Suppressor macrophage treated with lipopolysaccharide for 4 hours (primary cell): ENCODE measurements at regions not wholly inside any gene's neighbourhood (a gene's known extent, or its start where the extent isn't known, plus 50 kb on each side); places are given as distances from the start of the nearest gene placed in this dataset.
A peak's percentile ranks its signal among the peaks of the same experiment; 100 is the strongest.
"Not testable (repeated sequence)": the region's sequence is repeated elsewhere in the genome, so short reads cannot be mapped to it uniquely, and the experiment has no call there.

ENCODE experiments used
- DNase-seq: peaks from one replicate; pipeline ENCODE4 v3.0.0-alpha.2; 2020

DNA sequence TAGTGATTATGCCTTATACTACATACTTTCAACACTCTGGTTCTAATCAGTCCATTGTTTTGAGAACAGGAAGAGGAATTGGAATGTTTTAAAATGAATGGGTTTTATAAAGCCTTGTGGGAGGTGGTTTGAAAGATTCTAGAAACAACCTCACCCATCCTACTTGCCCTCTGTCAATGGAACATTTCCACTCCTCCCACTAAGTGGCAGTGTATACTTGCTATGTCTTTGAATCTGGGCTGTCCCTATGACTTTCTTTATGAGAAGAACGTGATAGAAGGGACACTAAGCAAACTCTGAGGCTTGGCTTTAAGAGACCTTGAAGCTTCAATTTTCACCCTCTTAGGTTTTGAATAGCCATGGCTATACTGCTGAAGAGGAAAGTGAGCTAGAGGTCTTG, 611.2 kb downstream of the PPP4R3C start:
- no peak for DNase-seq

DNA sequence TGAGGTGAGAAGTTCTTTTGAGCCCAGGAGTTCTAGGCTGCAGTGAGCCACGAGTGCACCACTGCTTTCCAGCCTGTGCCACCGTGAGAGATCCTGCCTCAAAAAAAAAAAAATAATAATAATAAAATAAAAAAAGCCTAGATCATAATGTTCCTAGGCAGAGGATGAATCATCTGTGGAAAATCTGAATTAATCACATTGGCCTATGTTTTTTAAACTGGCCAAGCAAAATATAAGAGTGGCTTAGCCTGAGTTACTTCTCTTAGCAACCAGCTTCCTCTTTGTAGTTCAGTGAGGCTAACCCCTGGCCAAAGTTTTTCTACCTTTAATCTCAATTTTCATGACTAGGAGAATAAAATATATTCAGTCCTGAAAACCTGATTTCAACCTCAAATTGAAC, 614.6 kb downstream of the PPP4R3C start:
- DNase-seq, result no peak

DNA sequence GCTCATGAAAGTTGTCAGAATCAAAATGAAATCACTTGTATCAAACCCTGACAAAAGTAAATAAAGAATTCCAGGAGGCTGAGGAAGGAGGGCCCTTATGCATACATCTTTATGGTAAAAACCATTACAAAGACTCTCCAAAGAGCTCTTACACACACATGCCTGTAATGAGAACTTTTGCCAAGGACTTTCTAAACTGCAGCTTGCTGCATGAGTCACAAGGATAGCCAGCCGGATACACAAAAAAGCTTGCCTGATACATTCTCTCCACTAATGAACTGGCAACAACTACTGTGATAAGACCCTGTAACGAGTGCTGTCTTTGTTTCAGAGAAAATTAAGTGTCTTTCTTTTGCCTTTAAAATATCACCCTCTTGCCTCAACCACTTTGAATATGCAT, 618.1 kb downstream of the PPP4R3C start:
- DNase-seq, result no peak

DNA sequence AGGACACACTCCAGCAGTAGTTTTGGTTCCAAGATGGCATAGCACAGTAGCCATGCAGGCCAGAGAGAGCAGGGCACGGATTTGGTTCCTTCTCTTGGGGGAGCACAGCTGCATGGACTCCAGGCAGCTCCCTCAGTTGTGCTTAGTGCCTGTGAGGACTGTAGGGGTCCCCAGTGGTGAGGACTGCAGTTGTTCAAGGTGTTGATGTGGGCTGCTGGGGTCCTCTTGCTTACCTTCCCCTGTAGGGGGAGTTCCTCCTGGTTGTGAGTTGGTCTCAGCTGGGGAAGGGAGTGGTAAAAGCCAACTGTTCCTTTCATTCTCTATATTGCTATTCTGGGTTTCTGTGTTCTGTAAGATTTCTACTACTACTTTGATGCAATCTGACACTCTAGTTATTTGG, 606.5 kb downstream of the MAGEB5 start:
- DNase-seq, result no peak

DNA sequence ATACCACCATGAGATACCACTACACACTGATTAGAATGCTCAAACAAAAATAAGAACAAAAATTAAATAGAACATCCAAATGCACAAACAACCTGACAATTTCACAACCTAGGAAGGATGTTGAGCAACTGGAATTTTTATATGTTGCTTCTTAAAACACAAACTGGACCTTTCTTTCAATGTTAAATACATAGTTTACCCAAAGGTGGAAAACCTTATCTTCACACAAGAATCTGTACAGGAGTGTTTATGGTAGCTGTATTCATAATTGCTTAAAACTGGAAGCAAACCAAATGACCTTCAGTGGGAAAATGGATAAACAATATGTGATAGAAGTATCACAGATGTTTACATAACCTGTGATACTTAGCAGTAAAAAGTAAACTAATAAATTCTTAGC, 573.8 kb downstream of the MAGEB5 start:
- no peak for DNase-seq

DNA sequence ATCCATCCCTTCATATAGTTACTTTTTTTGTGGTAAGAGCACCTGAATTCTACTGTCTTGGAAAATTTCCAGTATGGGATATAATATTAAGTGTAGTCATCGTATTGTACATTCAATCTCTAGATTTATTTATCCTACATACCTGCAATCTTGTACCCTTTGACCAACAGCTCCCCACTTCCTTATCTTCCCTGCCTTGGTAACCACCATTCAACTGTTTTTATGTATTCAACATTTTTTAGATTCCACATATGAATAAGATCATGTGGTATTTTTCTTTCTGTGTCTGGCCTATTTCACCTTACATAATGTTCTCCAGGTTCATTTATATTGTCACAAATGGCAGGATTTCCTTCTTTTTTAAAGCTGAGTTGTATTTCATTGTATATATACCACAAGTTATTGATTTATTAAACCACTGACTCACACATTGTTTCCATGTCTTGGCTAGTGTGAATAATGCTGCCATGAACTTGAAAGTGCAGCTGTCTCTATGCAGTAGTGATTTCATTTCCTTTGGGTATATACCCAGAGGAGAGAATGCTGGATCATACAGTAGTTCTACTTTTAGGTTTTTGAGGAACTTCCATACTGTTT, 572.5 kb downstream of the MAGEB5 start:
- DNase-seq, result no peak

DNA sequence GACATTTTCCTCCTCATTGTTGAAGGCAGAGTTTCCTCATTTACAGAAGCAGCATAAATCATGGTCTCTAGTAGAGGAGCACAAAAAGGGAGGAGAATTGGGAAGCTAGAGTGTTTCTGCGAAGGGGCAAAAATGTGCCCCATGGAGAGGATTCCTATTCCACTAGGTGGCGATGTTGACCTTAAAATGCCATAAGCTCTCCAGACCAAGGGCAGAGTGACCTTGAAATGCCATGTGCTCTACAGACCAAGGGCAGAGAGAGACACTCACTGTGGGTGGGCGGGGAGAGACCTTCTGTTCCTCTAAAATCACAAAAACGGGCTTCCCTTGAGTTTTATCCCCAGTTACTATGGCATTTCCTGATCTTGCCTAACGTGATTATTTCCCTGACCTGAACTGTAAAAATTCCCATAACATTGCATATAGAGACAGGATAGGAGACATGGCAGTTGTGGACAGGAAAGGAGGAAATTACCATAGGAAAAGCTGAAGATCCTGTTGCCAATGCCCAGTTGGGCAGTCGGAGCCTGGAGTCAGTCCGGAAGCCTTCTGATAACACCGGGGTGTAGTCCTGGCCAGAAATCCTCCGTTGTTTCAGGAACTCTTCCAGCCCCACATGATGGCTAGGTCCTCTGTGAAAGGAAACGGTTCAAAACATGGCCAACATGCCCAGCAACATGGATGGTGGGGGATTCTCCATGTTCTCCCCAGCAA, 567.7 kb downstream of the MAGEB5 start:
- DNase-seq, result peak; percentile 21

DNA sequence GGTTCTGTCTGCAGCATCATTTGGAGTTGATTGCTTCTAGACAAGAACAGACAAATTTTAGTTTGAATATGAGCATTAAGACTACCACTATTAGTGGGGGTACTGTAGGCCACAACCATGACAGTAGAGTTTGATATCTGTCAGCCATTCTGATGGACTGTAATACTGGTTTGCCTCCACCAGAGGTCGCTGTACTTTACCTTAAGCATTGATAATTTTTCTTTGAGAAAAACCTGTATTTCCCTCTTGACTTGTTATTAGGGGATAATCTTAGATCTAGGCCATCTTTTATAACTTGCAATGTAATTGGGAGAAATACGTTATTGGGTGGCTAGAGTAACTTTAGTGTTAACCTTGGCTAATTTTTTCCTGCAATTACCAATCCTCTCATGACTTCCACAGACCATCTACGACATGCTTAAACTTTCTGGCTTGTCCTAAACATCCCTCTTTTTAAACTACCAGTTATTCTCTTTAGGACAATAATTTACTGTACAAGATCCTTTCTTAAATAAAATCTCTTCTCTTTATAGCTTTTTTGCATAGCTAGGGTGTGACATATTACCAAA, 562.4 kb downstream of the MAGEB5 start:
- no peak for DNase-seq

DNA sequence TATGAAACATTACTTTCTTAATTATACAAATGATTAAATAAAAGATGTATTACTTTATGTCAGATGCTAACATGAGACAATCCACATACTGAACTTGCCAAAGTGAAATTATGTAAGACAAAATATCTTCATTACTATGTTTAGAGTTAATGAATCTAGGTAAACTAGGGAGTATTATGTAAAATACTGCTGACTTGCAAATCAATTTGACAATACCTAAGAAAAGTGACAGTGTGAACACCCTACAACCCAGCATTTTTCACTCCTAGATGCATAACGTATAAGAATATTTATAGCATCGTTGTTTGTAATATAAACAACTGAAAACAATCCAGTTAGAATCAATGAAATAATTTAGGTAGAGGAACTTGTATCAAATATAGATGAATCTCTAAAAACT, 546.3 kb downstream of the MAGEB5 start:
- no peak for DNase-seq

DNA sequence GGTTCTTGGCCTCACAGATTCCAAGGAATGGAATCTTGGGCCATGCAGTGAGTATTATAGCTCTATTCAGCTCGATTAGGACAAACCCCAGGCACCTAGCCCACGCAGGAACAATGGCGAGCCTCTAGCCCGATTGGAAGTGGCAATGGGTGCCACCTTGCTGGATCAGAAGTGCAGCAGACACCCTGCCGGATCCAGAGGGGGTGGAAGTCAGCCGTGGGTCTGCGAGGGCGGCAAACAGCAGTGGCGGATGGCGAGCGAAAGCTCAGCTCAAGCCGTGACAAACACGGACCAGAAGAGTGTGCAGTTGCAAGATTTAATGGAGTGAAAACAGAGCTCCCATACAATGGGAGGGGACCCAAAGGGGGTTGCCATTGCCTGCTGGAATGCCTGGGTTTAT, 539.8 kb downstream of the MAGEB5 start:
- not testable (repeated sequence) for DNase-seq

DNA sequence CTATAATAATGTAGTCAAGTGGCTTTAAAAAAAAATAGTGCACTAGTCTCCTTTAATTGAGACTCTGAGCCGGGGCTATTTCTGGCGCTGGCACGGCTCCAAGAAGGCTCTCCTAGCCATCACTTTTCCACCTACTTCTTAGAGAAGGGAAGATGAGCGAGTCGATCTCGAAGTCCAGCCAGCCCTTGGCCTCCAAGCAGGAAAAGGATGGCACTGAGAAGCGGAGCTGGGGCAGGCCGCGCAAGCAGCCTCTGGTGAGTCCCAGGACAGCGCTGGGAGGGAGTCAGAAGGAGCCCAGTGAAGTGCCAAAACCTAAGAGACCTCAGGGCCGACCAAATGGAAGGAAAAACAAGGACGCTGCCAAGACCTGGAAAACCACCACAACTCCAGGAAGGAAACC, 531.9 kb downstream of the MAGEB5 start:
- no peak for DNase-seq

DNA sequence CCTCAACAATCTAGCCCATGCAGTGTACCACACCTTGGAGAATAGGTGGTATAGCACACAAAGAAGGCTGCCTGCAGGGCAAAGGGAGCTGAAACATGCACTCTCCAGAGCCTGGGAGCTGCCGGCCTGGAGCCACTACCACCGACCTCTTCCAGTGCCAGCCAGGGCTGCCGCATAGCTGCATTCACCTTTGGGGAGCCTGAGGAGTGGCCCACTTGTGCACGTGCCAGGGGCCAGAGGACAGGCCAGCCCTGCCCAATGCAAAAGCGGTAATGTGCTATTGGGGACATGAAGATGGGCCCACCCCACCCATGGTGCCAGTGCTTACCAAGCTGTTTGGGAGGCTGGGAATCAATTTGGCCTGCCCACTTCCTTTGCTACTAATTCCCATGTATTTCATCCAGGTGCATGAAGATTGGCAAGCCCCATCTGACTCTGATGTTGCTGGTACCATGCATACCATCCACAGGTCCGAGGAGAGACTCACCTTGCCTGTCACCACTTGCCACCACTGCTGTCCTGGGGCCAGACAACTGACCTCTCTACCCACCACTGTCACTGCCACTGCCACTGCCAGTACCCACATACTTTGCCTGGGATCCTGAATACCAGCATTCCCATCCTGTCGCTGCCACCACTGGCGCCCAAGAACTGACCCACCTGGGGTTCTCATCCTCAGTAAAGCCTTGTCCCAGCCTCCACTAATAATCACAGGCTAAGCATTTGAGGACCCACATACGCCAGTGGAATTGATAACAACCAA, 506.9 kb downstream of the MAGEB5 start:
- DNase-seq, result no peak

DNA sequence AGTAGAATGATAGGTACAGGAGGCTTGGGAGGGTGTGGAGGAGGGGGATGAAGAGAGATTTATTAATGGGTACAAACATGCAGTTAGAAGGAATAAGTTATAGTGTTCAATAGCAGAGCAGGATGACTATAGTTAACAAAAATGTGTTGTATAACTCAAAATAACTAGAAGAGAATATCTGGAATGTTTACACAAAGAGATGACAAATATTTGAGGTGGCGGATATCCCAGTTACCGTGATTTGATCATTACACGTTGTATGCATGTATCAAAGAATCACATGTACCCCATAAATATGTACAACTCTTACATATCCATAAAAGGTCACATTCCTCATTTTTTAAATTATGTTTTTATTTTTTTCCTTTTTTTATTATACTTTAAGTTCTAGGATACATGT, 456.6 kb downstream of the MAGEB5 start:
- DNase-seq, result no peak

DNA sequence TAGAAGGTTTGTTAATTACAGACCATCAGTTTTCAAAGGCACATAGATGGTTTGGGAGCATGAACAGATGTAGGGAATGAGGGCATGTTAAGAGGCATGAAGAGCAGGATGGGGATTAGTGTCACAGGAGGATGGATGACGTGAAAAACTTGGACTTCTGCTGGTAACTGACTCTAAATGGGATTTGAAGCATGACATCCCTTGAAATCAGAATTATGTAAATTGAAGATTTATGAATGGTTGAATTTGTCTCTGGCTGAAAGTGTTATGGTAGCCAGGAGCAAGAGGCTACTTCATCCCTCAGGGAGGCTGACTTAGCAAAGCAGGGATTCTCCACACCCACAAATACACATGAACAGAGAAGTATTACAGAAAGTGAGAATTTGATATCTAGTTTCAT, 454.6 kb downstream of the MAGEB5 start:
- no peak for DNase-seq

DNA sequence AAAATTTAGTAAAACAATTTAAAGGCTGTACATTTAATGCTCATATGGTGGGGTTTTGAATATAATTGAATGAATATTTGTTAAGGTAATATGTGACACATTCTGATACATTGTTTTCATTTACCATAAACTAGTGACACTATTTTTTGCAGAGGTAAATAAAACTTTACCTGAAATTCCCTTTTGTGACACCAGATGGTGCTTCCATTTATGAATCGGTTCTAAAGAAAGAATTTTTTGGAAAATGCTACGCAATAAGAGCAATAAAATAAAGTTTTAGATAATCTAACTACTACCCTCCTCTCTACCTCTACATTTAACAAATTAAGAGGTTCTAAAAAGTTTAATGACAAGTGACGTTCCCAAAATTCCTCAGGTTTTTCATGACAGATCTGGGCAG, 448.9 kb downstream of the MAGEB5 start:
- no peak for DNase-seq

DNA sequence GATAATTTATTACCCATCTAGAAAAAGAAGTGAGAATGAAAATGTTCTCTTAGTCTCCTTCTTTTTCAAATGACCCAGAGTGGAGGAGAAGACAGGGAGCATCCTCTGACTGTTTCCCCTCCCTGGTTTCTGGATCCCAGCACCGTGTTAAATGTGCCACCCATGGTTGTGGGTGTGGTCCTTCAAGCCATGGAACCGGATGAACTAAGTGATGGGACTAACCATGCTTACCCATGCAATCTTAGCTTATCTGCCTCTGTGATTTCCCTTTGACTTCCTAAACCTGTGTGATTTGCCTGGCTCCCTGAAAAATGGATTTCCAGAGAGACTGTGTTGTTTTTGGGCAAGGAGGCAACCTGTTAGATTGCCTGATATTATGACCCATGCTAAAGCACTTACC, 437.1 kb downstream of the MAGEB5 start:
- no peak for DNase-seq

DNA sequence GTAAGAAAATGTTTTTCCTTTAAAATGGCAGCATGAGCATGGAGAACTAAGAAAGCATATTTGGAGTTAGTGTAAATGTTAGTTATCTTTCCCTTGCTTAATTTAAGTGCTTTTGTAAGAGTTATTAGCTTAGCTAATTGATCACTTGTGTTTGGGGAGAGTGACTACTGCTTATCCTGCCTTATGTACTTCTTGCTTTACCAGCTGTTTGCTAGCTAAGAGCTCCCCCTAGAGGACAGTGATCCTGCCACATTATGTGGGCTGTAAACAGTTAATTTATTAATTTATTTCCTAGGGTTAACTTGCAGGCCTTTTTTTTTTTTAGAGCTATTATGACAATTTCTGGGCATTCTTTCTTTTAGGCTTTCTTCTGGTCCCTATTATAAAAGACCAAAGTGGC, 435.8 kb downstream of the MAGEB5 start:
- DNase-seq, result no peak

DNA sequence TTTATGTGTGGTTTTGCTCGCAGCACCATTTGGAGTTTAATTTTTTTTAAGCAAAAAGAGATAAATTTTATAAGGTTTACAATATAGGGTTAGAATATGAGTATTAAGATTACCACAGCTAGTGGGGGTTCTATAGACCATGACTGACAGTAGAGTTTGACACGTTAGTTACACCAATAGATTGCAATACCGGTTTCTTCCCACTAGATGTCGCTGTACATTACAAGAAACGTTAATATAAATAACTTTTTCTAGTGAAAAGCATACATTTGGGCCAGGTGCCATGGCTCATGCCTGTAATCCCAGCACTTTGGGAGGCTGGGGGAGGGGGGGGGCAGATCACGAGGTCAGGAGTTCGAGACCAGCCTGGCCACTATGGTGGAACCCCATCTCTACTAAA, 433.6 kb downstream of the MAGEB5 start:
- DNase-seq, result peak; percentile 34

DNA sequence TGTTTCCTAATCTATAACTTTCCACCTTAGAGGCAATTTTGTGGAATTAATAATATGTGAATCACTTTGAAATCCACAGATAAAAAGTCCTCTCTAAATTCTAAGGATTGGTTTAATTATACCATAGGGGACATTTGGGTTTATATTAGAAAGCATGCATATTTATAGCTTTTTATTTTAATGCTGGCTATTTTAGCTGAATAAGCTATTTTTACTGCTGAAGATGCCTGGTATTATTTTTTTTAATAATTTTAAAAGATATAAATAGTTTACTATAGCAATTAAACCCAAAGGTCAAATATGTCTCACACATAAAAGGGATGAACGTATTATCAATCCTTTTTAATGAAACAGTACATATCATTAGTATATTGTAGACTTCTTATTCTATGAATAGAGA, 415.4 kb downstream of the MAGEB5 start:
- no peak for DNase-seq

DNA sequence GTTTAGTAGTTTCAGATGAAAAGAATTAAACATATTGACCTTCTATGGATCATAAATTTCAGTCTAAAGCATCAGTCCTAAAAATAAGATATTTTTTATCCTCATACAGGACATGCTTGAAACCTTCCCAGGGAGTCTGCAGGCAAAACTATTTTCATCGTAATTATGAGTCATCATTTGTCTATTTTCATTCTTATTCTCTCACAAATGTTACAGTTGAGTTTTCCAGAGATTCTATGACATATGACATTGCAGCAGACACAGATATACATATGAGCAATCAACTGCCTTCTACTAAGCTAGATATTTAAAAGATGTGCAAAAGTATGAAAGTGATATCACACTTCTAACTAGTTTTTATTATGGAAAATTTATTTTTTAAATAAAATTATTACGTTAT, 398.0 kb downstream of the MAGEB5 start:
- no peak for DNase-seq

DNA sequence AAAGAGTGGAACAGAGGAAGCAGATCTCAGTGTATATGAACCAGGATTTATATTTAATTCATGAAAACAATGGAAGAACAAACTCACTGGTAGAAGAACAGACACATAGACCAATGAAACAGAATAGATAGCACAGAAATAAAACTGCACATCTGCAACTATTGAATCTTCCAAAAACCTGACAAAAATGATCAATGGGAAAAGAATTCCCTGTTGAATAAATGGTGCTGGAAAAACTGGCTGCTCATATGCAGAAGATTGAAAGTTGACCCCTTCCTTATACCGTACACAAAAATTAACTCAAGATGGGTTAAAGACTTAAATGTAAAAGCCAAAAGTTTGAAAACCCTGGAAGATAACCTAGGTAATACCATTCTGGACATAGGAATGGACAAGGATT, 391.0 kb downstream of the MAGEB5 start:
- DNase-seq, result no peak

DNA sequence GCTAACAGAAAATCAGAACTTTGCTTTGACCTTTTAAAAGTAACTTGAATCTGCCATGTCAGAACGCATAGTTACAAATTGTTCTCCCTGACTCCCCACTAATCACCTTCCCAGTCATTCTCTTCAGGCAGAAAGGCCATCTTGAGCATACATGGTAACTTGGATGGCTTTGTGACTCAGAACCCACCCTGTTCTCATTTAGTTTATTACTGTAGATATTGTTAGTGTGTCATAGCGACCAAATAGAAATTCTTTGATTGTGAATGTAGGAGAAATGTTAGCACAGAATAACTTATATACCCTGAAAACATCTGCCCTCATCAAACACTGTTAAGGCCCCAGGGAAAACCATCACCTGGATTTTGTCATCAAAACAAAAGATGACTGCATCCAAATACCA, 382.0 kb downstream of the MAGEB5 start:
- DNase-seq, result no peak

DNA sequence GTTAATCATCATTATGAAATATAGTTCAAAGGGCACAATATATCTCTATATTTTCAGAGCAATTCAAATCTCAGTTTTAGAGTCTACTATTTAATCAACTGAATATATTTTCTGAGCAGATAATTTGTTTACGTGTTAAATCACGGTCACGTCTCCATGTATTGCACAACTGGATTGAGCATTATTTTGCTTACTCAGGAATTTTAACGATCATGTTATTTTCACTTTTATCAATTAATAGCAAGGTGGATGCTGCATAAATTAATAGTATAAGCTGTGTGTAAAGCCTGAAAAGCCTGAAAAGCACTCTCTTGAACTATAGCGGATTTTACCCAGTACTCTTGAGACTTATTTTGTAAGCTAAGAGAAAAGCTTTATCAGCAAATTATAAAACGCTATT, 374.9 kb downstream of the MAGEB5 start:
- no peak for DNase-seq

DNA sequence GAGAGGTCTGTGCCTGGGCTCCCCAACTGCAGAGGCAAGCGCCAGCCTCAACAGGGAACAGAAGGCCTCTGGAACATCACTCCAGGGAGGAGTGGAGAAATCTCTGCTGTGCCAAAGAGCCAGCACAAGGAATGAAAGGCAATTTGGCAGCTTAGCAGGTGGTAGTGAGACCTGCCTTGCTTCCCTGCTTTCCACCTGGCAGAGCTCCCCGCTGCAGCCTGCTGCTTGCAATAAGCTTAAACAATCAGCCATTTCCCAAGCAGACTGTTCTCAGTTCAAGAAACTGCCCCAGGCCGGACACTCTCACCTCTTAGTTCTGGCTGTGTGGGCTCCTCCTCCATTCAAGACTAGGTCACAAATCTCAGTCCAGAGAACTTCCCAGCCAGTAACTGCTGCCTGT, 370.6 kb downstream of the MAGEB5 start:
- no peak for DNase-seq
